PC-3 (cell line): ENCODE measurements at regions not wholly inside any gene's neighbourhood (a gene's known extent, or its start where the extent isn't known, plus 50 kb on each side); places are given as distances from the start of the nearest gene placed in this dataset.

Experiments used
- EZH2 ChIP-seq: fragments of 300-600 bp; sonication (generic); IDR thresholded peaks from one replicate; pipeline ENCODE4 v1.6.1; 2017; ENCODE audit warnings: antibody characterized with exemption, mild to moderate bottlenecking, low read length; ENCODE audit not compliant: unreplicated experiment
- EZH2phosphoT487 ChIP-seq: fragments of 300-600 bp; sonication (generic); IDR thresholded peaks from 2 replicates; pipeline ENCODE4 v1.6.1; 2018; ENCODE audit warnings: mild to moderate bottlenecking, antibody characterized with exemption, low read length, borderline replicate concordance
- TF ChIP-seq, protein P1 (sequence below): fragments of 300-600 bp; sonication (generic); conservative IDR thresholded peaks from 2 replicates; pipeline ENCODE4 v1.5.1; 2017; ENCODE audit warnings: antibody characterized with exemption, low read depth, mild to moderate bottlenecking, low read length

DNA sequence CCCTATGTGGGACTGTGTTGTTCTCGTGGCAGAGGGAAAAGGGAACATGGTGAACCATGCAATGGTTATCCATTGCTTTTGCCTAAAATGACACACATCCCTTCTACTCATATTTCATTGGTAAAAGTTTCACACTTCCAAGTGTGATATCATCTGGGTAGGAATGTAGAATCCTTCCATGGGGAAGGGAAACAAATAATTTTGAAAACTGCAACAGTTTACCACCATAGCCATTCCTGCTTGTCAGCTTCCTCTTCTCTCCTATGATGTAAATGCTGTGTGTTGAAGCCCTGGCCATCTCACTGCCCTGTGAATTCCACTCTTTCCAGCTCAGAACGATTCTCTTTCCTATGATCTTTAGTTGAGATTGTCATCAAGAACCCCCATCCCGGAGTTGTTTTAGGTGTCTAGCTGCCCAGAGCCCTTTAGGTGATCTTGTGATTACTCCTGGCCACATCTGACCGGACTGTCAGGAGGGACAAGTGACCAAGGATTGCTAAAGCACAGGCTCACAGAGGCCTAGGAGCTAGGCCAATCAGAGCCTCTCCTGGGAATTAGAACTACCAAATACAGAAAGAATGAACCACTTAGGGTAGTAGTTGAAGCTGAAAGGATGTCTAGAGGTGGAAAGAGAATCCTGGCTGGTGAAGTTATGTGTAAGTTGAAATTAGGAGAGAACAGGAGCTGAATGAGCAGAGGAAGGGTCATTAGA is 84.6 kb downstream of the VCPKMT start:
- TF ChIP-seq, protein P1, sequence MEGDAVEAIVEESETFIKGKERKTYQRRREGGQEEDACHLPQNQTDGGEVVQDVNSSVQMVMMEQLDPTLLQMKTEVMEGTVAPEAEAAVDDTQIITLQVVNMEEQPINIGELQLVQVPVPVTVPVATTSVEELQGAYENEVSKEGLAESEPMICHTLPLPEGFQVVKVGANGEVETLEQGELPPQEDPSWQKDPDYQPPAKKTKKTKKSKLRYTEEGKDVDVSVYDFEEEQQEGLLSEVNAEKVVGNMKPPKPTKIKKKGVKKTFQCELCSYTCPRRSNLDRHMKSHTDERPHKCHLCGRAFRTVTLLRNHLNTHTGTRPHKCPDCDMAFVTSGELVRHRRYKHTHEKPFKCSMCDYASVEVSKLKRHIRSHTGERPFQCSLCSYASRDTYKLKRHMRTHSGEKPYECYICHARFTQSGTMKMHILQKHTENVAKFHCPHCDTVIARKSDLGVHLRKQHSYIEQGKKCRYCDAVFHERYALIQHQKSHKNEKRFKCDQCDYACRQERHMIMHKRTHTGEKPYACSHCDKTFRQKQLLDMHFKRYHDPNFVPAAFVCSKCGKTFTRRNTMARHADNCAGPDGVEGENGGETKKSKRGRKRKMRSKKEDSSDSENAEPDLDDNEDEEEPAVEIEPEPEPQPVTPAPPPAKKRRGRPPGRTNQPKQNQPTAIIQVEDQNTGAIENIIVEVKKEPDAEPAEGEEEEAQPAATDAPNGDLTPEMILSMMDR = no peak
- TF ChIP-seq EZH2 (no peak), EZH2phosphoT487 (no peak)
